Right lung (tissue), 2 donors: ENCODE measurements at regions not wholly inside any gene's neighbourhood (a gene's known extent, or its start where the extent isn't known, plus 50 kb on each side); places are given as distances from the start of the nearest gene placed in this dataset.

Experiments used
- DNase-seq, 2 donors: peaks; one replicate each; pipeline ENCODE4 v3.0.0-alpha.2; 2013

DNA sequence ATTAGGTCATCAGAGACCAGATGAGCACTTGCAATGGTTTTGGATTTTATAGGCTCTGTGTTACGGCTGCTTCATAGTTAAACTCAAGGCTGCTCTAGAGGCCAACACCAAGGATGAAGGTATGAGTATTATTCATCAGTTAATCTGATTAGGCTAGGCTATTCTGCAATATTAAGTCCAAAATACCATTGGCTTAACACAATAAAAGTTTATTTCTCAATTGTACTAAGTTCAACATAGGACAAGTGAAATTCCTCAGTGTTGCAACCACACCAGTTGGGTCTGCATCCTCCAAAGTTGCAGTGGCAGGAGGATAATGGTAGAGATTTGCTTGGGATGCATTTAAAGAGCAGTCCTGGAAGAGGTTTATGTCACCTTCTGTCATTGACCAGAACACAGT, 538.3 kb upstream of the CDH2 start:
- DNase-seq, result no peak

DNA sequence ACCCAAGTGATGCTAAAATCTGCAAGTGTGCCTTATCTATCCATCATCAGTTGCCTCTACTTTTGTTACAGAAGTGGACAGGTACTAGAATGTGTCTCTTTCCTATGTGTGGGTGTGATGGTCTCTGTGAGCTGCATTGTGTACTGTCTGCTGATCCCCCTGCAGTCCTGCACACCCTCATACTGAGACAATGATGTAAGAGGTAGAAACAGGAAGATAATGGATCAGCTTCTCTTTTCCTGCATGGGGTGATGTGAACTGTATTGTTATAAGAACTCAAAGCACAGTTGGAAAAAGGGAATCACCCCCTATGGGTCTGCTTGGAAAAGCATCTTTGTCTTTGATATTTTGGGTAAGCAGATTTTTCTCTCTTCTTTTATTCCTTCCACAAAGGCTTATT, 537.6 kb upstream of the CDH2 start:
- DNase-seq, result no peak

DNA sequence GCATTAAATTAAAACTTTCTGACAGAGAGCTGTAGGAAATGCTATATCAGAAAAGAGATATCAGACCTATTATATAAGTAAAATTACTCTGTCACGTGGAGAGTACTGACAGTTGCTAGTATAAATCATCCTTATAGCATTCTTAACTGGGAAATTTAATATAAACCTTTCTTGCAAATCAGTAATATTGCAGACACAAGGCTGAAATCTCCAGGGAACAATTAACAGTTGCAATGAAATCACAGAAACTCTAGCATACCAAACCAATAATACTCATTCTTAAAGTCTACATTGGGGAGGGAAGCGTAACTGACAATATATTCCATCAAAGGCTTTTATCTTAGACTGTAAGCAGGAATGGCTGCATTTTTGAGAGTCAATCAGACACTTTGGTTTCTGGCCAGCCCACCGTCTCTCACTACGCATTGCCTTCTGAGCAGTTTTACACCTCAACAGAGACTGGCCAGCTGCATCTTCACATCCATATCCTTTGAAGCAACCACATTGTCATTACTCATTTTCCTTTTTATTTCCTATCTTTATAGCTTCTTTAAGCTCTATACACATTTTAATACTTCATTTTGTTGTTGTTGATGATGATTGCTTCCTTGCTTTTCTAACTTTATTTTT, 536.0 kb upstream of the CDH2 start:
- DNase-seq, result no peak

DNA sequence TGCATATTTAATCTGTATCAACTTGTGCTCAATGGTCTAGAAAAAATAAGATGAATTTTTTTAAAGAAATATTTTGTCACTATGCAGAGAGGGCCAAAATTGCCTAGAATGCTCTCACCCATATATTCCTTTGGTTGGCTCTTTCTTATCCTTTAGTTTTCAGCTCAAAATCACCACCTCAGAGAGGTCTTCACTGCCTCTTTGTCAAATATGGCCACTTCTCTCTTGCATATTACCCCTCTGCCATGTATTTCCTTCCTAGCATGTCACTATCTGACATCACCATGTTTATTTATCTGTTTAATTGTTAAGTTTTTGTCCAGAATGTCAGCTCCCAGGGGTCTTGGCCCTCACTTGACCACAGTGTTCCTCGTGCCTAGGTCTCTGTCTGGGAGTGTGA, 535.2 kb upstream of the CDH2 start:
- DNase-seq, result no peak

DNA sequence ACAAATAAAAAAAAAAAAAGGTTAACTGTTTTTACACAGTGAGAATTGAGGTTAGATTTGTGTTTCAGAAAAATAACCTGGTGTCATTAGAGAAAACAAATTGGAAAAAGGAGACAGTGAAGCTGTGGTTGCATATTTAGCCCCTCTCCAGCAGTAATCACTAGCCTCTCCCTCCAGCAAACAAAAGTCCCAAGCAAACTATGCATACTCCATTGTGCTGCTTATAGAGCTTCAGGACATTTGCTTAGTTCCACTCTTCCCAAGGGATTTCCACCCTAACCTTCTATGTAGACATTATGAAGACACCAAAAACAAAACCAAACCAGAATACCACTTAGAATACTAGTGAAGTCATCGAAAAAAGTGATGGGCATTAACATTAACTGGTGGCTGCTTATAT, 534.2 kb upstream of the CDH2 start:
- DNase-seq, result no peak

DNA sequence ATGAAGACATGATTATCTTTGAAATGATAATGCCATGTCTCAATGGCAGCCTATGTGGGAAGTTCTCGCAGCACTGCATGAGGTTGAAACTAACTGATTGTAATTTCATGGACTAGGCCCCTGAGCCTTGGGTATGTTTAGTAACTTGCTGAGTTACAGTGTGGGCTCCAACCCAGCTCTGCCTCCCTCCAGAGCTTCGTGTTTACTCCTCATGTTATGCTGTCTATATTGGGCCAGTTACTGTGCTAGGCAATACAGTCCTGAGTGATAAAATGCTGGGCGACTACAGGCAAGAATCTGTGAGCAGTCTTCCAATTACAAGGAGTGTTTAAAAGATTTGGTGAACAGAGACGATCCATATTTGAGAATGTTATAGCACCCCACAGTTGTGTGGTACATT, 530.1 kb upstream of the CDH2 start:
- no peak for DNase-seq

DNA sequence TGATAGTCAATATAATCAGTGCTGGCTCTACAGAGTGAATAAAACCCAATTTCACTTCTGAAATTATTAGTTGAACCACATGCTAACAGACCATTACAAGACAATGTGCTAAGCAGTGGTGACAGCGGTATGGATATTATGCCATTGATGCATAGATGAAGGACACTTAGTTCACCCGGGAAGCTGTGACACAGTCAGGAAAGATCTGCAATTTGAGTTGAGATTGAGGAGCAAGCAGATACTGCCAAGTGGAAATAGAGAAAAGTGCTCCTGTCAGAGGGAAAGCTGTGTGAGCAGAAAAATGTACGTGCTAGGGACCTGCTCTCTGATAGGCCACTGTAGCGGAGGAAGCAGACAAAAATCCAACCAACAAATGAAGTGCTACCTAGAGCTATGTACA, 529.5 kb upstream of the CDH2 start:
- DNase-seq, result no peak

DNA sequence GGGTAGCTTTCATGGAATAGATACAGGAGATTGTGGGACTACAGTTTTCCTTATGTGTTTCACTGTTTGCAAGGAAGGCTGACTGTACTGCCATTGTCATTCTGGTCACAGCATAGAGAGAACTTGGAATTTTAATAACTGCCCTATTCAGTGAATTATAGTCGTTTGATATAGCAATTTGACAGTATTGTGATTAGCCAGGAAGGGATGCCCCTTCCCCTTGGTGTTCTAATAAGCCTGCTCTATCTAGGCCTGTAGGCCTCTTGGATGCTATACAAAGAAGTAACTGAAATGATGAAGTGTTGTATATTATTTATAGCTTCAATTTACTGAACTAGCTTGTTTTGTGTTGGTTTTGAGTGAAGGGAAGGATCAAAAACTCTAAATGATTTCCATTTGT, 528.6 kb upstream of the CDH2 start:
- DNase-seq, result no peak

DNA sequence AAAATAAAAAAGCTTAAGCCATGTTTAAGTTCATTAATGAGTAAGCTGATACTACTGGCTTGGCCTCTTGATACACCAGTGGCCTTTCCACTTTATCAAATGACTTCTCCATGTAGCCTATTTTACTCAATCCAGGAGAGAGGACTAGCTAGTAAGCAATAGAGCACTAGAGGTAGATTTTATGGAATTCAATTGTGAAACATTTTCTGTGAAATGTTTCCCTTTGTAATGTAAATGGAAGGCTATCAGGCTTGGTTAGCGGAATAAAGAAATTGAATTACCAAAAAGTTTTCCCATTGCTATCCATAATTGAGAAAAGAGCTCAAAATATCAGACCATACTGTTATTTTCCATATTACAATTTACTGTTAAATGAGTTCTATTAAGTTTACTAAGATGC, 515.4 kb upstream of the CDH2 start:
- no peak for DNase-seq

DNA sequence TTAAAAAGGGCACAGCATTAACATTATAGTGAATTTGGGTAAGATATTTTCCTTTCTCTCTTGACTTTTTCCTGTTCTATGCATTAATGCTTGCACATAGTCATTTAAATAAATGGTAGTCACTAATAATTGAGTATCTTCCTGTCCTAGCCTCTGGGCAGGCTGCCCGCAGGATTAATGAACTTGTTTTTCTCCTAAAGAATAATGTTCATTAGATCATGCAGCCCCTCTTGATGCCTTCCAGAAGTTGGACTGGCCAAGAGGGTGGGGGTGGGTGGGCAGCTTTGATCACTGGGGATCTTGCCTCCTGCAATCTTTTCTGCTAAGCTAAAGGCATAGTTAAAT, 514.5 kb upstream of the CDH2 start:
- DNase-seq, result no peak

DNA sequence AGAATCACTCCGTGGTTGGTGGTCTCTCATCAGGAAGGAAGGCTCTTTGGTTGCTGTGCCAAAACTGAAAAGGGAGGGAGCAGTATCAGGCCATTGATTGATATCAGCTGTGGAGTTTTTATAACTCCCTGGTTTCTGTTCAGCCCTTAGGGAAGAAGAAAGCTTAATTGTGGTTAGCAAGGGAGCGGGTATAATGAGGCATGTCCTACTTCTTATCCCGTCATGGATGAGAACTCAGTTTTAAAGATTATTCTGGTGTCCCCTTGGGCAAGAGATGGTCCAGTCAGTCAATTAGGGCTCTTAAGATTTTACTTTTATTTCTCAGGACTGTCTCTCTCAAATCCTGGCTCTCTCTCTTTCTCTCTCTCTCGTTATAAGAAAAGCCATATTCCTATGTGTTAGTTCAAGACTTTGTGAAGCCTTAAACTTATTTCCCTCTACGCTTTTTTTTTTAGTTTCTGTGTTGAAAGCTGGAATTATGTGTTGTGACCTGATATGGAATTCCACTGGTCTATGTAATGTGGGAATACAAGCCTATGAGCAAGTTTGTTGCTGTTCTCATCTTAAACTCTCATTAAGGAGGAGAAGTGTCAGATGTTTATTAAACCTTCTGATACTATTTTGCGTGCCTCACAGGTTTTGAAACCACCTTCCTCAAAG, 514.0 kb upstream of the CDH2 start:
- DNase-seq, result no peak

DNA sequence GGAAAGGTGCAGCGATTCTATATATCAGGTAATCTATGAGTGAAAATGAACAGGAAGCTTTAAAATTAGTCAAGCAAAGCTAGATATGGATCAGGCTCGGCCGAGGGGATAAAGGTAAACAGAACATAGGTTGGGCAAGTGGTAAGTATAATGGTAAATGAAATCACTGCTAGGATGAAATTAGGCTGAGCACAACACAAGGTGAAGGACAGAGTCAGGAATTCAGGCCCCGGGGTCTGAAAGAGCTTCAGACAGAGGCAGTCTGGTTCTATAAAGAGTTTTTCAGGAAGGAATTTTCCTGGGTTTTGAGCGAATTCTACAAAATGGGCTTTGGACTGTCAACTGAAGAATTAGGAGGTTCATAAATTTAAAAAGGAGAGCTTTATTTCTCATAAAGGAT, 513.2 kb upstream of the CDH2 start:
- DNase-seq, result no peak

DNA sequence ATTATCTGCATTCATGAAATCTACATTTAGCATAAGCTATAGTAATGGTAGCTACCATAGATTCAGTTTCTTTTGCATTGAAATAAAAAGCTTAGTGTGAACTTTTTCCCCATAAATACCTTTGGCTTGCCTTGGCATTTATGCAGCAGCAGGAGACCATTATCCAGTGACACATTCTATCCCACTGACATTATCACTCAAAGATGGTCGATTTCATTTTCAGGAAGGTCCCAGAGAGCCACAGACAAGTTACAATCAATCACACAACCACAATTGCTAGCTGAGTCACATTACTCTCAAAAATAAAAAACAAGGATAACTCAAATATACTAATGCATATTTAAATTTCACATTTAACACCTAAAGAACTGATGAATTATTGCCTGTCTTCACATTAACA, 512.7 kb upstream of the CDH2 start:
- DNase-seq, result no peak

DNA sequence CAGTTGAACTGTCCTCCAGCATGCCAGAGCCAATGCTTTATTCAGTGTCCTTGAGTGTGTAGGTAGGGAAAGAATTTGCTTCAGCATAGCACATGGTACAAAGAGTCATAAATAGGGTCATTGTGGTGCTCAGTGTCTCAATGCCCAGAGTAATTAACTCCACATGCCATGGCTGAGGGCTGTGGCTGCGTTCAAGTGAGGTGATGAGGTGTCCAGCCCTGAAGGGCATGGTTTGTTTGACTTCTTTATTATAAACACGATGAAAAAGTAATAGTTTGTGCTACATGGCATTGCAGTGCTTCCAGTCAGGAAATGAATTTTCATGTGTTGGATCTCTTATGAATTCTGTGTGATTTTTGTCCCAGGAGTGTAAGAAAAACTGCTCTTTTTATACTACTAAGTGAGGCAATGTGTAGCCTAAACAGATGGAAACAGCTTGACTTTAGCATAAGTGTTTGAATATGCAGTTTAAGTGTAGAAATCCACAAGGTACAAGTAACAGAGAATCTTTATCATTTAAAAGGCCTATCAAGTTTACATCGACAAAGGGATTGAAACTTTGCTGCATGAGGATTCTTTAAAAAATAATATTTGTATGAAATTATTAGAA, 507.9 kb upstream of the CDH2 start:
- no peak for DNase-seq

DNA sequence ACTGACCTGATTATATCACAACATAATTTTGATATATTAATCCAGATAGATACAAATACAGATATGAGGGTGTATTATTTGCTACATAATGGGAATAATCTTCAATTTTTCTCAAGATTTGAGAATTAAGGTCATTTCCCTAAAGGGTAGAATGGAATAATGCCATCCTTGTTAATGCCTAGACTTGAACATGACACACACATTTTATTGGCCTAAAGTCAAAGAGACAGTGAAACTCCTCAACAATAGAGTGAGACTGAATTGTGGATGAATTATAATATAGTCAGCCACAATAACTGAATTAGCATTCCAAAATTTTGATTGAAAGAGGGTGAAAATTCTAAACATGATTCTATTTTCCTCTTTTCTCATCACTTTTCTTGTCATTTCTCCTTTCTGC, 506.0 kb upstream of the CDH2 start:
- no peak for DNase-seq

DNA sequence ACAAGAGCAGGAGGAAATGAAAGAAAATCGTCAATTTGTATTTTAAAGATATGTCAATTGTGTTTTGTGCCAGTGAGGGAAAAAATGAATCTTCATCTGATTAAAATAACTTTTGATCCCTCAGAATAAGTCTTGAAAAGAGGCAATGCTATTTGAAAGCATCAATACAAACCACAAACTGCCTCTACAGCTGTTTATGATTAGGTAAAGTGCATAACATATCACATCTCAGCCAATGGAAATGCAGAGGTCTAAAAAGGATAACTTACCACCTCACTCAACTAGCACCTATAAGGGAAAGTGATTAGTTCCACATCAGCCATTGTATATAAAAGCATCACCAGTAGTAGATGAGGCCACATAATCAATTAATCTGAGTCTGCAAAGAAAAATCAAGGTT, 492.2 kb upstream of the CDH2 start:
- DNase-seq, result no peak

DNA sequence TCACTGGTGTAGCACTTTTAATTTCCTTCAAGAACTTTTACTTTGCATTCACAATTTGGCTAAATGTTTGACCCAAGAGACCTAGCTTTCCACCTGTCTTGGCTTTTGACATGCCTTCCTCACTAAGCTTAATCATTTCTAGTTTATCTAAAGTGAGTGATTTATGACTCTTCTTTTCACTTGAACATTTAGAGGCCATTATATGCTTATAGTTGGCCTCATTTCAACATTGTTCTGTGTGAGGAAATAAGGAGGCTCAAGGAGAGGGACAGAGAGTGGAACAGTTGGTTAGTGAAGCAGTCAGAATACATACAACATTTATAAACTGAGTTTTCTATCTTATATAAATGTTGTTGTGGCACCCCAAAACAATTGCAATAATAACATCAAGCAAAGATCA, 489.3 kb upstream of the CDH2 start:
- no peak for DNase-seq

DNA sequence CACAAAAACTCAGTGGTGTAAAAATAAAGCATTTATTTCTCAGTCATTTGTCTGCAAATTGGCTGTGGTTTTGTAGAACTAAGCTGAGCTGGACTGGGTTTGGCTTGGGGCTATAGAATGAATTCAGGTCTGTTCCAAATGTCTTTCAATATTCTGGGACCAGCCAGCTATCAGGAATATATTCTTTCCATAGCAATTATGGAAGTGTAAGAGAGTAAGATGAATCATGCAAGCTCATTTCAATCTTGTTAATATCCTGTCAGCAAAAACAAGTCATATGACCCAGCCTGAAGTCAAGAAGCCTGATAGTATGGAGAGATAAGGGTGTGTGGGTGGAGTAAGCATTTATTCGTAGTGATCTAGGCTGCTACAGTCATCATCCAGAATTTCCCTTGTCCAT, 481.0 kb upstream of the CDH2 start:
- DNase-seq, result no peak

DNA sequence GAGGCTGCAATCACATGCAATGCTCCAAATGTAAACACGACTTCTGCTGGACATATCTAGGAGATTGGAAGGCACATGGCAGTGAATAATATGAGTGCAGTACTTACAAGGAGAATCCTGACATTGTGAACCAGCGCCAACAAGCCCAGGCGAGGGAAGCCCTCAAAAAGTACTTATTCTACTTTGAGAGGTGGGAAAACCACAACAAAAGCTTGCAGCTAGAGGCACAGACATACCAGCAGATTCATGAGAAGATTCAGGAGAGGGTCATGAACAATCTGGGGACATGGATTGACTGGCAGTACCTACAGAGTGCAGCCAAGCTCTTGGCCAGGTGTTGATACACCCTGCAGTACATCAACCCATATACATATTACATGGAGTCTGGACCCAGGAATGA, 475.7 kb upstream of the CDH2 start:
- DNase-seq, result no peak

DNA sequence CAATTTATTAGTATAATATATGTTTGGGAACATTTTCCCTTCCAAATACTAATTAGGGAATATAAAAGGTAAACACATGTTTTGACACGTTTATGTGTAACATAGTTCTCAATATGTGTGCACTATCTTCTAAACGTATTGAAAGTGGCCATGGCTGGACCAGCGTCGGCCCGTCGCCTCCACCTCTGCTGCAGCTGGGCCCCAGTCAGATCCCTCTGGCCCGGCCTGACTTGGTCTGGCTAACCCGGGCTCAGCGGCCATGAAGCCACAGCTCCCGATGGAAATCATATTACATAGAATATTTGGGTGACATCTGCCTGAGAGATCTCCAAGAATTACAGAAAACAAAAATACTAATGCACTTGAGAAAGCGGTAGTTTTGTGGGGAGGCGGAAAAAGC, 474.4 kb upstream of the CDH2 start:
- no peak for DNase-seq

DNA sequence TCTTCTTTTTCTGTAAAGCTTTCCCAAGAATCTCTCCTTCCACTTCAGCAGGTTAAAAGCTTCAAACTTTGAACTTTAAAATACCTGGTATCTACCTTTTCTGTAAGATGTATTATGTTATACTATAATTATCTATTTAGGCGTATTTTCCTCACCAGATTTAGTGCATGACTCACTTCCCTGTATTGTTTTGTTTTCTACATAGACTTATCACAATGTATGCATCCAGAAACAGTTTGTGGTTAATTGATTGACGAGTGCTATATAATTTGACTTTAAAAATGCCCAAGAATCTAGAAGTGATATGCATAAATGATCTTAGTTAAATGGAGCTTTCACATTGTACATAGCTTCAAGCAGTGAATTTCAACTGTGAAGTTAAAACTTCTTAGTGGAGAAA, 473.9 kb upstream of the CDH2 start:
- DNase-seq, result no peak

DNA sequence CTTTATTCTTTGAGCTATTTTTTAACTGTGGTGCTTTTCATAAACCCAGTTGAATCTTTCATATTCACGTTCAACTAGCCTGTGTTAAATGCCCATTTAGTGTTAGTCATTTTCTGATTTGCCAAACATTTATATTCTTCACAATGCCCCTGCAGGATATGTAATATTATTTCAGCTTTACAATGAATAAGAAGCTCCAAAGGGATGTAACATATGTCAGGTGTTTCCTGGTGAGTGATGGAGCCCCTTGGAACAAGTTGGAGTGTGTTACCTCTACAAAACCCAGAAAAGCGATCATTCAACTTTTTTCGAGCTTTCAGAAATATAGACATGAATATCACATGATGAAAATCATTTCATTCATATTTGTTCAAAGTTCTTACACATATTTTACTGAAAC, 471.0 kb upstream of the CDH2 start:
- DNase-seq, result no peak

DNA sequence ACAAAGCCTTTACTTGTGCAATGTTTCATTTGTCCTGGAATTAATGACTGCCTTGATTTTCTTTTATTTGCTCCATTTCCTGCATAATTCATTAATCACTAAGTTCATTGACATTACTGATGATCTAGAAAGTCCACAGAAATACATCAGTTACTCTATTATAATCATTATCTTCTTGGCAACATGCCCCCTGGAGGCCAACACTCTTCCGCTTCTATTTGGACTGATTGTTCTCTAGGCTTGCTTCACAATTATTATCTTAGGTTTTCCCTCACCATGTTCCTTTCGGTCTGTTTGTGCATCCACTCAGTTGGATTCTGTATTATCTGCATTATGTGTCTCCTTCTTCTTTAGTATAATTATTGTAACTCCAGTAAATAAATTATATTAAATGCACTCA, 461.0 kb upstream of the CDH2 start:
- no peak for DNase-seq

DNA sequence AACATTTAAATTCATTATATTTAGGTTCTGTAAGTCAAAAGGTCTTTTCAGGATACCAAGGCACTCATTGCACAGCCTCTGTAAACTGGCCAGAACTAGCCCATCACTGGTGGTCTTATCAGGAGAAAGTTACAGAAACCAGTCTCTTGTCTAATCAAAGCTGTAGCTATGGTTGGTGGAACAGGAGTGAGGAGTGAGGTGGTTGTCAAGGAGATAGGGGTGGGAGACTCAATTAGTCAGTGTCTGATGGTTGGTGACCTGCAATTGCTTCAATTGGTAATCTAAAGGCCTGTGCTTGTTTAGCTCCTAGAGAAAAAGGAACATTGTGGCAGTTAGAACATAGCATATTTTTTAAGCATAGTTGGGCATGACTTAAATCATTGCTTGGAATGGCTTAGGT, 458.6 kb upstream of the CDH2 start:
- DNase-seq, result no peak
